Epithelial cell of proximal tubule (primary cell): ENCODE measurements at regions not wholly inside any gene's neighbourhood (a gene's known extent, or its start where the extent isn't known, plus 50 kb on each side); places are given as distances from the start of the nearest gene placed in this dataset.

Source experiments
- DNase-seq: peaks from one replicate; pipeline ENCODE4 v3.0.0-alpha.2; 2011; ENCODE audit warnings: low read depth
- H3K4me3 ChIP-seq: 2 replicates; pipeline ENCODE4 v1.5.1; 2011; ENCODE audit warnings: low read depth, mild to moderate bottlenecking, low read length
- CTCF ChIP-seq: conservative IDR thresholded peaks from 2 replicates; pipeline ENCODE4 v1.5.1; 2012; ENCODE audit warnings: low read depth, mild to moderate bottlenecking, low read length

GRCh38 chr5:8897316-8897715 is 648.6 kb downstream of the SEMA5A start:
- DNase-seq, result no peak
- TF ChIP-seq CTCF, result no peak

GRCh38 chr5:8905021-8905420 is 640.9 kb downstream of the SEMA5A start:
- H3K4me3 ChIP-seq, result no peak overlapping the region
- DNase-seq, result no peak
- TF ChIP-seq CTCF, result no peak

More at GRCh38 chr5:8897316-8897715, 648.6 kb downstream of the SEMA5A start:
- no peak overlapping the region for H3K4me3 ChIP-seq

GRCh38 chr5:8906303-8906967 is 639.4 kb downstream of the SEMA5A start:
- DNase-seq, result no peak
- TF ChIP-seq CTCF, result no peak
- no peak overlapping the region for H3K4me3 ChIP-seq

GRCh38 chr5:8907168-8907868 is 638.6 kb downstream of the SEMA5A start:
- TF ChIP-seq CTCF, result no peak
- H3K4me3 ChIP-seq, result no peak overlapping the region
- DNase-seq, result peak; percentile 58

- peak; percentile 91 for TF ChIP-seq CTCF
- no peak for DNase-seq
- H3K4me3 ChIP-seq, result no peak overlapping the region
These were observed 637.7 kb downstream of the SEMA5A start for GRCh38 chr5:8908055-8908683.

GRCh38 chr5:8912106-8912505 is 633.8 kb downstream of the SEMA5A start:
- no peak overlapping the region for H3K4me3 ChIP-seq
- DNase-seq, result no peak
- no peak for TF ChIP-seq CTCF
